PC-3 (cell line): ENCODE measurements at regions not wholly inside any gene's neighbourhood (a gene's known extent, or its start where the extent isn't known, plus 50 kb on each side); places are given as distances from the start of the nearest gene placed in this dataset.

ENCODE experiments used
- ATAC-seq: fragments of 200-7000 bp; cut with Tn5 transposase; 2 replicates; pipeline ENCODE4 v1.9.1; 2020; ENCODE audit warnings: mild to moderate bottlenecking, moderate library complexity
- BruUV-seq: library from RNA; stranded (reverse); fragments of 400-500 nt; replicated peaks from 2 replicates; lab custom pipeline; 2021; lab: Mats Ljungman, UMichigan
- CTCF ChIA-PET: fragments of 300-600 bp; sonication (Branson Sonifier 250); formaldehyde crosslinking; loops from one replicate; lab custom pipeline; 2022; ENCODE audit warnings: antibody characterized with exemption; lab: Charles Lee
- POLR2A ChIA-PET: fragments of 300-600 bp; sonication (Branson Sonifier 250); formaldehyde crosslinking; loops from one replicate; lab custom pipeline; 2022; ENCODE audit warnings: antibody characterized with exemption; ENCODE audit not compliant: unreplicated experiment; lab: Charles Lee
- DNase-seq: peaks from one replicate; pipeline ENCODE4 v3.0.0-alpha.2; 2015
- H2AFZ ChIP-seq: fragments of 300-600 bp; sonication (generic); 2 replicates; pipeline ENCODE4 v1.6.0; 2016; ENCODE audit warnings: antibody characterized with exemption, low read length
- H3F3A ChIP-seq: fragments of 300-600 bp; sonication (generic); one replicate; pipeline ENCODE4 v1.6.0; 2017; ENCODE audit warnings: antibody characterized with exemption, low read length, control low read depth, mild to moderate bottlenecking; ENCODE audit not compliant: unreplicated experiment
- H3K27ac ChIP-seq: fragments of 300-600 bp; sonication (generic); 2 replicates; pipeline ENCODE4 v1.5.1; 2016; ENCODE audit warnings: mild to moderate bottlenecking, low read length
- H3K27me3 ChIP-seq: fragments of 300-600 bp; sonication (generic); 2 replicates; pipeline ENCODE4 v1.6.1; 2016; ENCODE audit warnings: low read length, mixed read lengths
- H3K36me3 ChIP-seq: fragments of 300-600 bp; sonication (generic); 2 replicates; pipeline ENCODE4 v1.6.1; 2016; ENCODE audit warnings: low read depth, mixed run types, low read length, mixed read lengths
- H3K4me1 ChIP-seq: fragments of 300-600 bp; sonication (generic); 2 replicates; pipeline ENCODE4 v1.5.1; 2016; ENCODE audit warnings: low read length; ENCODE audit not compliant: insufficient read depth
- H3K4me2 ChIP-seq: fragments of 300-600 bp; sonication (generic); 2 replicates; pipeline ENCODE4 v1.6.0; 2016; ENCODE audit warnings: low read length
- H3K4me3 ChIP-seq: fragments of 300-600 bp; sonication (generic); 2 replicates; pipeline ENCODE4 v1.5.1; 2016; ENCODE audit warnings: mild to moderate bottlenecking, low read length, mixed read lengths
- H3K79me2 ChIP-seq: fragments of 300-600 bp; sonication (generic); 2 replicates; pipeline ENCODE4 v1.6.1; 2017; ENCODE audit warnings: low read length, mixed read lengths
- H3K9ac ChIP-seq: fragments of 300-600 bp; sonication (generic); 2 replicates; pipeline ENCODE4 v1.6.0; 2016; ENCODE audit warnings: mild to moderate bottlenecking, low read length
- H3K9me2 ChIP-seq: fragments of 300-600 bp; sonication (generic); replicated peaks from 2 replicates; pipeline ENCODE4 v1.6.1; 2016; ENCODE audit warnings: mixed run types, low read length, mixed read lengths
- H3K9me3 ChIP-seq: fragments of 300-600 bp; sonication (generic); 2 replicates; pipeline ENCODE4 v1.6.1; 2016; ENCODE audit warnings: low read length, mixed read lengths
- H4K20me1 ChIP-seq: fragments of 300-600 bp; sonication (generic); 2 replicates; pipeline ENCODE4 v1.6.1; 2016; ENCODE audit warnings: low read length, mixed read lengths
- EZH2 ChIP-seq: fragments of 300-600 bp; sonication (generic); IDR thresholded peaks from one replicate; pipeline ENCODE4 v1.6.1; 2017; ENCODE audit warnings: antibody characterized with exemption, mild to moderate bottlenecking, low read length; ENCODE audit not compliant: unreplicated experiment
- EZH2phosphoT487 ChIP-seq: fragments of 300-600 bp; sonication (generic); IDR thresholded peaks from 2 replicates; pipeline ENCODE4 v1.6.1; 2018; ENCODE audit warnings: mild to moderate bottlenecking, antibody characterized with exemption, low read length, borderline replicate concordance
- intact Hi-C: fragments of 100-400 bp; cut with micrococcal nuclease; formaldehyde crosslinking; loops from 2 replicates; pipeline ENCODE4 v1.9.0; 2023
- TF ChIP-seq, protein P1 (sequence below): fragments of 300-600 bp; sonication (generic); conservative IDR thresholded peaks from 2 replicates; pipeline ENCODE4 v1.5.1; 2017; ENCODE audit warnings: antibody characterized with exemption, low read depth, mild to moderate bottlenecking, low read length

DNA sequence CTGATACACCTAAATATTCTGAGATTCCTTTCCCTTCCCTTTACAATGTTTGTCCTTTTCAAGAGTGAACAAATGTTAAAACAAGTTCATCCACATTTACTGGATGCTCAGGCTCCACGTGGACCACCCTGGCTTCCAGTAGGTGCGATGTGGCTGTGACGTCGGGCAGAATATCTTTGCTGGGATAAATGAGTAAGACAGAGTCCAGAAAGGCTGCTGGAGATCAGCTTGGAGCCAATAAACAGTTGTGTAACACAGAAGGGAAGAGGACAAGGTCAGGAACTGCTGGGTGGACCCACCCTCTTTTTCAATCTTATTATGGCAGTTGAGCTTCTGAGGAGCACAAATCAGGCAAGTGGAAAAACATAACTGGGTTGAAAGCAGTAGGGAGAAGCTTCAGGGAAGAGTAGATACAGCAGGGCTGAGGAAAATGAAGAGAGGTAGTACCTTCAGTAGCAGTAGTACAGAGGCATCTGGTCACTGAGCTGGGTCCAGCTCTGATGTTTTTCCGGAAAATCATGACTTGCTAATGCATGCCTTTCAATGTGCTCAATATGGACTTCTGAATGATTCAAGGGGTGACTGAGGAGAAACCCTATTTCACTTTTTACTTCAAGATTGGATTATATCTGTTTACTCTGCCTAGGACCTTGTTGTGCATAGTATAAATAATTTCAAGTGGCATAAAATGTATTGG lies 171.8 kb upstream of the MAD2L1 start:
- no peaks in the 10 kb centered on the region for H4K20me1 ChIP-seq
- no peaks in the 10 kb centered on the region for H3F3A ChIP-seq
- CTCF ChIA-PET: no interaction called here
- TF ChIP-seq, protein P1, sequence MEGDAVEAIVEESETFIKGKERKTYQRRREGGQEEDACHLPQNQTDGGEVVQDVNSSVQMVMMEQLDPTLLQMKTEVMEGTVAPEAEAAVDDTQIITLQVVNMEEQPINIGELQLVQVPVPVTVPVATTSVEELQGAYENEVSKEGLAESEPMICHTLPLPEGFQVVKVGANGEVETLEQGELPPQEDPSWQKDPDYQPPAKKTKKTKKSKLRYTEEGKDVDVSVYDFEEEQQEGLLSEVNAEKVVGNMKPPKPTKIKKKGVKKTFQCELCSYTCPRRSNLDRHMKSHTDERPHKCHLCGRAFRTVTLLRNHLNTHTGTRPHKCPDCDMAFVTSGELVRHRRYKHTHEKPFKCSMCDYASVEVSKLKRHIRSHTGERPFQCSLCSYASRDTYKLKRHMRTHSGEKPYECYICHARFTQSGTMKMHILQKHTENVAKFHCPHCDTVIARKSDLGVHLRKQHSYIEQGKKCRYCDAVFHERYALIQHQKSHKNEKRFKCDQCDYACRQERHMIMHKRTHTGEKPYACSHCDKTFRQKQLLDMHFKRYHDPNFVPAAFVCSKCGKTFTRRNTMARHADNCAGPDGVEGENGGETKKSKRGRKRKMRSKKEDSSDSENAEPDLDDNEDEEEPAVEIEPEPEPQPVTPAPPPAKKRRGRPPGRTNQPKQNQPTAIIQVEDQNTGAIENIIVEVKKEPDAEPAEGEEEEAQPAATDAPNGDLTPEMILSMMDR: no peak
- TF ChIP-seq EZH2phosphoT487 (no peak), EZH2 (no peak)
- no peaks in the 10 kb centered on the region for H3K79me2 ChIP-seq
- no peaks in the 10 kb centered on the region for H3K9me2 ChIP-seq
- H3K36me3 ChIP-seq: no peaks in the 10 kb centered on the region
- no peak overlapping the region for H3K4me3 ChIP-seq
- intact Hi-C loops: no loop called here
- H3K4me2 ChIP-seq: no peak overlapping the region
- H2AFZ ChIP-seq: no peak overlapping the region
- no peak for DNase-seq
- no TSS peak for BruUV-seq
- H3K9me3 ChIP-seq: no peaks in the 10 kb centered on the region
- no peak for ATAC-seq
- POLR2A ChIA-PET: no interaction called here
- no peak overlapping the region for H3K27ac ChIP-seq
- no peaks in the 10 kb centered on the region for H3K4me1 ChIP-seq
- peaks cover 4% of the 10 kb centered on the region; the same call in 1 of the 2 replicates for H3K27me3 ChIP-seq
- H3K9ac ChIP-seq: no peak overlapping the region

DNA sequence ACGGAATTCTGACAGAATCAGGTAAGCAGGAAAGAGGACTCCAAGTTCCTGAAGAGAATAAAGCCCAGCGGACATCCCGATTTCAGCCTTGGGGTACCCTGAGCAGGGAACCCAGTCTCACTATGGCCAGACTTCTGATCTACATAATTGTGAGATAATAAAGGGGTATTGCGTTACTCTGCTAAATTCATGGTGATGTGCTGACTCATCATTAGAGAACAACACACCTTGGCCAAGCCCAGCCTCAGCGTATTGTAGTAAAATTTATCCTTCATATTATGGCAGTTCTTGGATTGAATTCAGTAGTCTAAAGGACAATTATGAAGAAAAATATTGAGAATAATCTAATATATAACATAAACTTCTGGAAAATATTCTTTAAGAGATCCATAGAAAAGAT lies 170.2 kb upstream of the MAD2L1 start:
- H2AFZ ChIP-seq: no peak overlapping the region
- no peaks in the 10 kb centered on the region for H3K36me3 ChIP-seq
- ATAC-seq: no peak
- no peak overlapping the region for H3K9ac ChIP-seq
- DNase-seq: no peak
- TF ChIP-seq EZH2phosphoT487 (no peak), EZH2 (no peak)
- TF ChIP-seq, protein P1: no peak
- no peaks in the 10 kb centered on the region for H3K4me1 ChIP-seq
- no peak overlapping the region for H3K27ac ChIP-seq
- H3K79me2 ChIP-seq: no peaks in the 10 kb centered on the region
- CTCF ChIA-PET: no interaction called here
- no peaks in the 10 kb centered on the region for H4K20me1 ChIP-seq
- H3K27me3 ChIP-seq: peaks cover 4% of the 10 kb centered on the region; the same call in 1 of the 2 replicates
- POLR2A ChIA-PET: no interaction called here
- no peaks in the 10 kb centered on the region for H3K9me3 ChIP-seq
- BruUV-seq: no TSS peak
- H3K4me2 ChIP-seq: no peak overlapping the region
- intact Hi-C loops: no loop called here
- H3F3A ChIP-seq: no peaks in the 10 kb centered on the region
- no peaks in the 10 kb centered on the region for H3K9me2 ChIP-seq
- H3K4me3 ChIP-seq: no peak overlapping the region

DNA sequence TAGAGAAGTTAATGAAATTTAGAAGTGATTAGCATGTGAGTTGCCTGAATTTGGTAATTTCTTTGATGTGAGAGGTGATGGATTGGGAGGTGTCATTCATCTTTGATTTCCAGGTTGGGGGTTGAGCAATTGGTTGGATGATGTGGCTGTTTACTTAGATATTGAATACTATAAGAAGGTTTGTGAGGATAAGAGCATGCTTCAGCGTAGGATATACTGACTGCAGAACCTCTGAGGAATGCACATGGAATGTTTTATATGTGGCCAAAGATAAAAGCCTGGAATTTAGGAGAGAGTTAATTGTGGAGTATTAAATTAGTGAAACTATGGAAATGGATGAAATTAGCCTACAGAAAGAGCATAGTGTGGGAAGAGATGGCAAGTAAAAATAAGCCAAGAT lies 165.4 kb upstream of the MAD2L1 start:
- no peak for TF ChIP-seq EZH2phosphoT487
- TF ChIP-seq, protein P1: no peak
- no peak for TF ChIP-seq EZH2
- CTCF ChIA-PET: no interaction called here
- Histone ChIP-seq H3K9ac (no peak overlapping the region), H4K20me1 (no peaks in the 10 kb centered on the region), H3K4me2 (no peak overlapping the region), H2AFZ (no peak overlapping the region), H3K9me2 (no peaks in the 10 kb centered on the region), H3F3A (no peaks in the 10 kb centered on the region), H3K36me3 (no peaks in the 10 kb centered on the region), H3K27ac (no peak overlapping the region), H3K79me2 (no peaks in the 10 kb centered on the region), H3K27me3 (0 out of 2 replicates have a peak, but pooled peaks cover 4% of the 10 kb centered on the region), H3K4me1 (no peaks in the 10 kb centered on the region), H3K9me3 (no peaks in the 10 kb centered on the region), H3K4me3 (no peak overlapping the region)
- POLR2A ChIA-PET: no interaction called here
- ATAC-seq (no peak), DNase-seq (no peak)
- no TSS peak for BruUV-seq
- intact Hi-C loops: no loop called here
